ENCODE measurements at regions not wholly inside any gene's neighbourhood (a gene's known extent, or its start where the extent isn't known, plus 50 kb on each side); places are given as distances from the start of the nearest gene placed in this dataset.

DNA sequence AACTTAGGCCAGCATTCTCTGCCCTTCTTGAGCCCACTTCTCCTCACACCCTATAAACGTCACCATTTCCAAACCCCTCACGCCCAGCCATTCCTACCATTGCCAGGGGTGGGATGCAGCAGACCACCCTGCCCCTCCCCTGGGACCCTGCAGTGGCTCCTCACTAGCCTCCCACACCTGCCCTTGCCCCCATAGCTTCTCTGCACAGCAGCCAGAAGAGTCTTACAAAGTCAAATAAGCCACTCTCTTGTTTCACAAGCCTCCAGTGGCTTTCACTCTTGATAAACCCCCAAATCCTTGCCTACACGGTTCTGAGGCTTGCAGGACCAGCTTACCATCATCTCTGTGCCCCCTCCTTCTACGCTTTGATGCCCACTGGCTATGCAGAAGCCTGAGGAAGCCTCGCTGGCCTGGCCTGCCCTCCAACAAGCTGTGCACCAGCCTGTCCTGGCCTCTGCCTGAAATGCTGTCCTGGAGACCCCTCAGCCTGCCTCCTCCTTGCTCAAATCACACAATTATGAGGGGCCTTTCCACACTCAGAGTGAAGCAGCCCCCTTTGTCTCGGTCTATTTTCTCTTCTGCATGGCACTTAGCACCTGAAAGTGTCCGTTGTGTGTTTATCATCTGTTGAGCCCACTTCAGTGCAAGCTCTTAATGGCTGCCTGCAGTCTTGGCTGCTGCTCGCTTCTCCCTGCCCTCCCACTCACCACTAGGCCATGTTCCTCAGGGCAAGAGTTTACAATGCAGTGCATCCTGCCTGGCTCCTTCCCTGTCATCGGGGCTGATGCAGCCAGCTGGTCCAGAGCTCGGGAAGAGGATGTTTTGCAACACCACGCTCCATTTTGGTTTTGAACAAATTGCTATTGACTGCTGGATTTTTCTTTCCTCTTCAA lies 82.6 kb upstream of the RGPD5 start:
- TF ChIP-seq CTCF (conservative IDR thresholded peaks at IDR 0.05; ENCODE audit: low read depth in 2 of 2) (no peak), EZH2 (IDR thresholded peaks at IDR 0.05; ENCODE audit: low read depth, unreplicated experiment) (no peak), ZNF331 (CRISPR knock-in tag; IDR thresholded peaks at IDR 0.05; ENCODE audit: low read depth) (no peak), EZH2phosphoT487 (IDR thresholded peaks at IDR 0.05; ENCODE audit: unreplicated experiment) (no peak), POLR2AphosphoS5 (IDR thresholded peaks at IDR 0.05; ENCODE audit: low read depth) (no peak), JUNB (IDR thresholded peaks at IDR 0.05; ENCODE audit: unreplicated experiment) (no peak), CREB1 (CRISPR knock-in tag; IDR thresholded peaks at IDR 0.05; ENCODE audit: low read depth) (no peak), NANOG (IDR thresholded peaks at IDR 0.05; ENCODE audit: borderline replicate concordance) (no peak)
- TF ChIP-seq, protein P1, sequence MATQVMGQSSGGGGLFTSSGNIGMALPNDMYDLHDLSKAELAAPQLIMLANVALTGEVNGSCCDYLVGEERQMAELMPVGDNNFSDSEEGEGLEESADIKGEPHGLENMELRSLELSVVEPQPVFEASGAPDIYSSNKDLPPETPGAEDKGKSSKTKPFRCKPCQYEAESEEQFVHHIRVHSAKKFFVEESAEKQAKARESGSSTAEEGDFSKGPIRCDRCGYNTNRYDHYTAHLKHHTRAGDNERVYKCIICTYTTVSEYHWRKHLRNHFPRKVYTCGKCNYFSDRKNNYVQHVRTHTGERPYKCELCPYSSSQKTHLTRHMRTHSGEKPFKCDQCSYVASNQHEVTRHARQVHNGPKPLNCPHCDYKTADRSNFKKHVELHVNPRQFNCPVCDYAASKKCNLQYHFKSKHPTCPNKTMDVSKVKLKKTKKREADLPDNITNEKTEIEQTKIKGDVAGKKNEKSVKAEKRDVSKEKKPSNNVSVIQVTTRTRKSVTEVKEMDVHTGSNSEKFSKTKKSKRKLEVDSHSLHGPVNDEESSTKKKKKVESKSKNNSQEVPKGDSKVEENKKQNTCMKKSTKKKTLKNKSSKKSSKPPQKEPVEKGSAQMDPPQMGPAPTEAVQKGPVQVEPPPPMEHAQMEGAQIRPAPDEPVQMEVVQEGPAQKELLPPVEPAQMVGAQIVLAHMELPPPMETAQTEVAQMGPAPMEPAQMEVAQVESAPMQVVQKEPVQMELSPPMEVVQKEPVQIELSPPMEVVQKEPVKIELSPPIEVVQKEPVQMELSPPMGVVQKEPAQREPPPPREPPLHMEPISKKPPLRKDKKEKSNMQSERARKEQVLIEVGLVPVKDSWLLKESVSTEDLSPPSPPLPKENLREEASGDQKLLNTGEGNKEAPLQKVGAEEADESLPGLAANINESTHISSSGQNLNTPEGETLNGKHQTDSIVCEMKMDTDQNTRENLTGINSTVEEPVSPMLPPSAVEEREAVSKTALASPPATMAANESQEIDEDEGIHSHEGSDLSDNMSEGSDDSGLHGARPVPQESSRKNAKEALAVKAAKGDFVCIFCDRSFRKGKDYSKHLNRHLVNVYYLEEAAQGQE (IDR thresholded peaks at IDR 0.05; ENCODE audit: unreplicated experiment): no peak
- TF ChIP-seq, protein P2, sequence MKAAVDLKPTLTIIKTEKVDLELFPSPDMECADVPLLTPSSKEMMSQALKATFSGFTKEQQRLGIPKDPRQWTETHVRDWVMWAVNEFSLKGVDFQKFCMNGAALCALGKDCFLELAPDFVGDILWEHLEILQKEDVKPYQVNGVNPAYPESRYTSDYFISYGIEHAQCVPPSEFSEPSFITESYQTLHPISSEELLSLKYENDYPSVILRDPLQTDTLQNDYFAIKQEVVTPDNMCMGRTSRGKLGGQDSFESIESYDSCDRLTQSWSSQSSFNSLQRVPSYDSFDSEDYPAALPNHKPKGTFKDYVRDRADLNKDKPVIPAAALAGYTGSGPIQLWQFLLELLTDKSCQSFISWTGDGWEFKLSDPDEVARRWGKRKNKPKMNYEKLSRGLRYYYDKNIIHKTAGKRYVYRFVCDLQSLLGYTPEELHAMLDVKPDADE (IDR thresholded peaks at IDR 0.05): no peak
